Breast epithelium (tissue), 4 donors: ENCODE measurements at regions not wholly inside any gene's neighbourhood (a gene's known extent, or its start where the extent isn't known, plus 50 kb on each side); places are given as distances from the start of the nearest gene placed in this dataset.

Experiments
- DNase-seq, 2 donors: peaks; one replicate each; pipeline ENCODE4 v3.0.0-alpha.2; 2019; ENCODE audit warnings: low spot score in 2 of 2
- H3K27ac ChIP-seq, 2 donors: fragments of 200-600 bp; sonication (generic) in 1 of 2; one replicate each; pipeline ENCODE4 v1.5.1; 2016 to 2019; ENCODE audit warnings: mild to moderate bottlenecking in 1 of 2
- H3K27me3 ChIP-seq, 2 donors: fragments of 200-600 bp; sonication (generic) in 1 of 2; one replicate each; pipeline versions ENCODE4 v1.5.1 to v1.6.0; 2017 to 2019; ENCODE audit warnings: control low read depth in 1 of 2, mild to moderate bottlenecking in 1 of 2
- H3K36me3 ChIP-seq: fragments of 200-600 bp; one replicate; pipeline ENCODE4 v1.5.1; 2019
- H3K4me1 ChIP-seq, 2 donors: fragments of 200-600 bp; sonication (generic); one replicate each; pipeline ENCODE4 v1.5.1; 2016 to 2019; ENCODE audit warnings: control low read depth in 1 of 2
- H3K4me3 ChIP-seq, 3 donors: fragments of 200-600 bp; sonication (generic); 1 replicate in 2 of 3; 2 replicates in 1 of 3; pipeline ENCODE4 v1.5.1; 2016 to 2019; ENCODE audit warnings: mild to moderate bottlenecking in 3 of 3, moderate library complexity in 2 of 3
- H3K9me3 ChIP-seq, 2 donors: fragments of 200-600 bp; sonication (generic) in 1 of 2; one replicate each; pipeline ENCODE4 v1.5.1; 2016 to 2019; ENCODE audit warnings: control low read depth in 1 of 2
- CTCF ChIP-seq, 3 donors: fragments of 450-650 bp; IDR thresholded peaks; one replicate each; pipeline ENCODE4 v1.5.1; 2016 to 2017; ENCODE audit warnings: antibody characterized with exemption in 3 of 3, mild to moderate bottlenecking in 3 of 3, moderate library complexity in 3 of 3
- POLR2A ChIP-seq: fragments of 450-650 bp; IDR thresholded peaks from one replicate; pipeline ENCODE4 v1.6.1; 2016; ENCODE audit warnings: antibody characterized with exemption, mild to moderate bottlenecking, moderate library complexity
- POLR2AphosphoS5 ChIP-seq, 3 donors: sonication (generic); formaldehyde crosslinking; IDR thresholded peaks; one replicate each; pipeline ENCODE4 v1.6.1; 2017; ENCODE audit warnings: antibody characterized with exemption in 3 of 3
- intact Hi-C: fragments of 100-400 bp; cut with DNase I; formaldehyde crosslinking; loops from one replicate; pipeline ENCODE4 v1.15.1; 2023; ENCODE audit warnings: low total_unique reads

- Histone ChIP-seq H3K4me1 (no peaks in the 10 kb centered on the region), H3K27ac (no peak overlapping the region), H3K4me3 (no peak overlapping the region), H3K36me3 (no peaks in the 10 kb centered on the region), H3K9me3 (no peaks in the 10 kb centered on the region), H3K27me3 (no peaks in the 10 kb centered on the region)
- no peak for DNase-seq
- TF ChIP-seq POLR2AphosphoS5 (IDR thresholded peaks at IDR 0.05): no peak
- no peak for TF ChIP-seq POLR2A
- no peak for TF ChIP-seq CTCF (IDR thresholded peaks at IDR 0.05)
- intact Hi-C loops: no loop called here
These were observed 732.6 kb downstream of the RERGL start for GRCh38 chr12:17357396-17357795.

GRCh38 chr12:17352164-17352563 is 737.8 kb downstream of the RERGL start:
- Histone ChIP-seq H3K36me3 (no peaks in the 10 kb centered on the region), H3K27me3 (no peaks in the 10 kb centered on the region), H3K9me3 (no peaks in the 10 kb centered on the region), H3K4me3 (no peak overlapping the region), H3K27ac (no peak overlapping the region), H3K4me1 (no peaks in the 10 kb centered on the region)
- TF ChIP-seq POLR2AphosphoS5 (IDR thresholded peaks at IDR 0.05) (no peak), CTCF (IDR thresholded peaks at IDR 0.05) (no peak), POLR2A (no peak)
- no peak for DNase-seq
- intact Hi-C loops: no loop called here

DNA sequence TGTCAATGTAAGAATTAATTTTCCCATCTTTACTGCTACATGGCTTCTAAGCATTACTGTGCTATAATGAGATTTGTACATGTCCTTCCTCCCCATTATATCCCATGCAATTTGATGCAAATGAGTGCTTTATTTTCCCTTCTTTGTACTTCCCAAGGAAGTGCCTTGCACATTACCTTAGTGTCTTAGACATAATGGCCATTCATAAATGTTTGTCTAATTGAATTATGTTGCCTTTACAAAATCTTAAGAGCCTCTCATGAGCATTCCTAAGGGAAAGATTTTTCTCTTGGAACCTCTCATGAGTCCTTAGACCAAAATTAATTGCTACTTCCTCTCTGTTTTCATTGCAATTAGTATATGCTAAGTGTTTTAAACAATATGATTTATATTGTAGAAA is 741.7 kb downstream of the RERGL start:
- Histone ChIP-seq H3K27ac (no peak overlapping the region), H3K9me3 (no peaks in the 10 kb centered on the region), H3K36me3 (peaks cover 5% of the 10 kb centered on the region), H3K27me3 (no peaks in the 10 kb centered on the region), H3K4me3 (no peak overlapping the region), H3K4me1 (no peaks in the 10 kb centered on the region)
- no peak for DNase-seq
- intact Hi-C loops: no loop called here
- TF ChIP-seq CTCF (IDR thresholded peaks at IDR 0.05) (no peak), POLR2A (no peak), POLR2AphosphoS5 (IDR thresholded peaks at IDR 0.05) (no peak)

GRCh38 chr12:17344649-17345048 is 738.7 kb upstream of the LMO3 start:
- H3K36me3 ChIP-seq: peaks cover 5% of the 10 kb centered on the region
- H3K4me1 ChIP-seq: no peaks in the 10 kb centered on the region
- no peaks in the 10 kb centered on the region for H3K9me3 ChIP-seq
- H3K4me3 ChIP-seq: no peak overlapping the region
- intact Hi-C loops: no loop called here
- DNase-seq: no peak
- H3K27me3 ChIP-seq: no peaks in the 10 kb centered on the region
- no peak overlapping the region for H3K27ac ChIP-seq
- TF ChIP-seq POLR2A (no peak), POLR2AphosphoS5 (IDR thresholded peaks at IDR 0.05) (no peak), CTCF (IDR thresholded peaks at IDR 0.05) (no peak)

GRCh38 chr12:17342381-17342961 is 736.5 kb upstream of the LMO3 start:
- H3K9me3 ChIP-seq: no peaks in the 10 kb centered on the region
- DNase-seq: no peak
- TF ChIP-seq CTCF (IDR thresholded peaks at IDR 0.05) (no peak), POLR2AphosphoS5 (IDR thresholded peaks at IDR 0.05) (no peak), POLR2A (no peak)
- H3K27ac ChIP-seq: no peak overlapping the region
- intact Hi-C loops: no loop called here
- H3K4me3 ChIP-seq: no peak overlapping the region
- no peaks in the 10 kb centered on the region for H3K4me1 ChIP-seq
- H3K36me3 ChIP-seq: peaks cover 5% of the 10 kb centered on the region
- no peaks in the 10 kb centered on the region for H3K27me3 ChIP-seq
